ENCODE measurements at regions not wholly inside any gene's neighbourhood (a gene's known extent, or its start where the extent isn't known, plus 50 kb on each side); places are given as distances from the start of the nearest gene placed in this dataset.

- H3K4me3 ChIP-seq, result no peak overlapping the region
- H3K36me3 ChIP-seq, result no peaks in the 10 kb centered on the region
- DNase-seq (no peak), ATAC-seq (no peak)
- no peaks in the 10 kb centered on the region for H3K27me3 ChIP-seq (ENCODE audit: low read depth)
- H3K4me1 ChIP-seq, result no peaks in the 10 kb centered on the region
- H3K27ac ChIP-seq, result no peak overlapping the region
- intact Hi-C loops (cut with DNase I), result no loop called here
- no peaks in the 10 kb centered on the region for H3K9me3 ChIP-seq
- TF ChIP-seq CTCF (IDR thresholded peaks at IDR 0.05), result no peak
Observed at GRCh38 chr5:119785057-119785456, 155.7 kb downstream of the FAM170A start.

GRCh38 chr5:119789406-119790117 lies 160.2 kb downstream of the FAM170A start:
- Histone ChIP-seq H3K27ac (no peak overlapping the region), H3K27me3 (ENCODE audit: low read depth) (no peaks in the 10 kb centered on the region), H3K36me3 (no peaks in the 10 kb centered on the region), H3K4me1 (no peaks in the 10 kb centered on the region), H3K9me3 (no peaks in the 10 kb centered on the region), H3K4me3 (no peak overlapping the region)
- ATAC-seq (no peak), DNase-seq (no peak)
- intact Hi-C loops (cut with DNase I), result no loop called here
- no peak for TF ChIP-seq CTCF (IDR thresholded peaks at IDR 0.05)

GRCh38 chr5:119792161-119792799 lies 162.9 kb downstream of the FAM170A start:
- H3K4me1 ChIP-seq, result no peaks in the 10 kb centered on the region
- TF ChIP-seq CTCF (IDR thresholded peaks at IDR 0.05), result no peak
- H3K27me3 ChIP-seq (ENCODE audit: low read depth), result no peaks in the 10 kb centered on the region
- H3K4me3 ChIP-seq, result no peak overlapping the region
- intact Hi-C loops (cut with DNase I), result no loop called here
- DNase-seq (no peak), ATAC-seq (no peak)
- no peak overlapping the region for H3K27ac ChIP-seq
- no peaks in the 10 kb centered on the region for H3K36me3 ChIP-seq
- H3K9me3 ChIP-seq, result no peaks in the 10 kb centered on the region

GRCh38 chr5:119795768-119796167 lies 166.4 kb downstream of the FAM170A start:
- no peaks in the 10 kb centered on the region for H3K4me1 ChIP-seq
- no peak for DNase-seq
- intact Hi-C loops (cut with DNase I), result no loop called here
- no peaks in the 10 kb centered on the region for H3K27me3 ChIP-seq (ENCODE audit: low read depth)
- no peak for ATAC-seq
- H3K9me3 ChIP-seq, result no peaks in the 10 kb centered on the region
- no peaks in the 10 kb centered on the region for H3K36me3 ChIP-seq
- no peak overlapping the region for H3K4me3 ChIP-seq
- TF ChIP-seq CTCF (IDR thresholded peaks at IDR 0.05), result no peak
- no peak overlapping the region for H3K27ac ChIP-seq

- Histone ChIP-seq H3K27ac (no peak overlapping the region), H3K4me3 (no peak overlapping the region), H3K9me3 (no peaks in the 10 kb centered on the region), H3K36me3 (no peaks in the 10 kb centered on the region), H3K27me3 (ENCODE audit: low read depth) (no peaks in the 10 kb centered on the region), H3K4me1 (no peaks in the 10 kb centered on the region)
- no peak for TF ChIP-seq CTCF (IDR thresholded peaks at IDR 0.05)
- intact Hi-C loops (cut with DNase I), result no loop called here
- no peak for DNase-seq
- ATAC-seq, result no peak
Observed at GRCh38 chr5:119801570-119801969, 172.2 kb downstream of the FAM170A start.
